Gastrocnemius medialis (tissue), 4 donors: ENCODE measurements at regions not wholly inside any gene's neighbourhood (a gene's known extent, or its start where the extent isn't known, plus 50 kb on each side); places are given as distances from the start of the nearest gene placed in this dataset.

Experiments
- ATAC-seq, 2 donors: fragments of 150-250 bp; one replicate each; pipeline ENCODE4 v1.9.1; 2016
- DNase-seq, 2 donors: peaks; one replicate each; pipeline ENCODE4 v3.0.0-alpha.2; 2019
- H3K27ac ChIP-seq, 4 donors: fragments of 200-600 bp; sonication (generic); 1 replicate in 1 of 4; 2 replicates in 3 of 4; pipeline ENCODE4 v1.5.1; 2016 to 2018; ENCODE audit warnings: mild to moderate bottlenecking in 2 of 4, moderate library complexity in 1 of 4
- H3K27me3 ChIP-seq, 3 donors: fragments of 200-600 bp; sonication (generic) in 2 of 3; 1 replicate in 1 of 3; 2 replicates in 2 of 3; pipeline versions ENCODE4 v1.5.1 to v1.6.0; 2016 to 2019; ENCODE audit warnings: mild to moderate bottlenecking in 1 of 3, moderate library complexity in 1 of 3
- H3K36me3 ChIP-seq, 2 donors: fragments of 200-600 bp; sonication (generic) in 1 of 2; one replicate each; pipeline ENCODE4 v1.5.1; 2017 to 2018
- H3K4me1 ChIP-seq, 2 donors: fragments of 200-600 bp; sonication (generic) in 1 of 2; one replicate each; pipeline ENCODE4 v1.5.1; 2016 to 2017; ENCODE audit warnings: mild to moderate bottlenecking in 2 of 2
- H3K4me3 ChIP-seq, 4 donors: fragments of 200-600 bp; sonication (generic) in 3 of 4; 1 replicate in 1 of 4; 2 replicates in 3 of 4; pipeline ENCODE4 v1.5.1; 2016 to 2019; ENCODE audit warnings: mild to moderate bottlenecking in 2 of 4
- H3K9me3 ChIP-seq, 3 donors: fragments of 200-600 bp; sonication (generic) in 2 of 3; 1 replicate in 1 of 3; 2 replicates in 2 of 3; pipeline ENCODE4 v1.5.1; 2016 to 2019
- CTCF ChIP-seq, 5 experiments: fragments of 450-650 bp in 3 of 5; fragments of 200-600 bp in 2 of 5; sonication (generic) in 2 of 5; IDR thresholded peaks in 4 of 5; conservative IDR thresholded peaks in 1 of 5; 1 replicate in 4 of 5; 2 replicates in 1 of 5; pipeline ENCODE4 v1.5.1; 2016 to 2019; ENCODE audit warnings: antibody characterized with exemption in 5 of 5, mild to moderate bottlenecking in 3 of 5, moderate library complexity in 3 of 5
- POLR2A ChIP-seq, 2 donors: fragments of 450-650 bp; IDR thresholded peaks; one replicate each; pipeline ENCODE4 v1.6.1; 2017; ENCODE audit warnings: antibody characterized with exemption in 2 of 2, mild to moderate bottlenecking in 2 of 2, moderate library complexity in 2 of 2
- in situ Hi-C, 4 donors: fragments of 200-750 bp; cut with MboI; loops; one replicate each; pipeline versions ENCODE4 v1.15.0 to v1.8.0; 2017; ENCODE audit warnings: low sequenced_read_pairs in 4 of 4
- intact Hi-C: fragments of 100-400 bp; cut with DNase I; formaldehyde crosslinking; loops from one replicate; pipeline ENCODE4 v1.15.1; 2023; ENCODE audit warnings: low total_unique reads

DNA sequence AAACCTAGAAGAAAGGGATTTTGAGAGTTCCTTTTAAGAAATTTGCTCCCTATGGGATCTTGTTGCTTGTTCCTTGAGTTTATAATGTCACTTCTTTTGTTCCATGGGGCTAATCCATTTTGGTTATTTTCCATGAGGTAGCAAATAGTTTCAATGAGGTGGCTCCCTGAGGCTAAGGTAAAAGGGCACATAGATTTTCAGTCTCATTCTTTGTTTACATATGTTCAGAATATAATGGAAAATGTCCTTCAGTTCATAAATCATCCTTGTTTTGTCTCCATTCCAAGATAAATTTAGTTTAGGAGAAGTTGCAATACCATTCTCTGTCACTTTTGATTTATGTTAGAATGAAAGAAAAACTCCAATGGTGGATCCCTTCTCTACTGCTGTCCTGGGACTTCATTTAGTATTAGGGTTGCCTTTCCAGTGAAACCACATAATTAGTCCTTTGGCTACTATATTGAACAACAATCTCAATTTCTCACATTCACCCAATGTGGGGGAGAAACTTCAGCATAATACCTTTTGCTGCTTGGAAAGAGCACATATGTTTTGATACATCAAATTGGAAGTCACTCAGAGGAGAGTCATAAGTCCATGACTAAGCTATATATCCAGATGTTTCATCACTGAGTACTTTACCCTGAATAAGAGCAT, 80.9 kb upstream of the ADAMTS5 start:
- H3K4me1 ChIP-seq, result peaks cover 0 to 17% of the 10 kb centered on the region in 2 donors
- H3K36me3 ChIP-seq, result no peaks in the 10 kb centered on the region
- H3K4me3 ChIP-seq, result no peak overlapping the region
- peak overlapping the region; percentile 9 to 82 (median 60) for H3K27ac ChIP-seq
- ATAC-seq (peak; percentile 49 to 69), DNase-seq (no peak)
- H3K9me3 ChIP-seq, result no peaks in the 10 kb centered on the region
- TF ChIP-seq CTCF (IDR thresholded peaks at IDR 0.05 in 4 of 5, conservative IDR thresholded peaks at IDR 0.05 in 1 of 5) (no peak), POLR2A (IDR thresholded peaks at IDR 0.05) (no peak)
- in situ Hi-C loops (no loop called here), intact Hi-C loops (no loop called here)
- H3K27me3 ChIP-seq, result no peaks in the 10 kb centered on the region

DNA sequence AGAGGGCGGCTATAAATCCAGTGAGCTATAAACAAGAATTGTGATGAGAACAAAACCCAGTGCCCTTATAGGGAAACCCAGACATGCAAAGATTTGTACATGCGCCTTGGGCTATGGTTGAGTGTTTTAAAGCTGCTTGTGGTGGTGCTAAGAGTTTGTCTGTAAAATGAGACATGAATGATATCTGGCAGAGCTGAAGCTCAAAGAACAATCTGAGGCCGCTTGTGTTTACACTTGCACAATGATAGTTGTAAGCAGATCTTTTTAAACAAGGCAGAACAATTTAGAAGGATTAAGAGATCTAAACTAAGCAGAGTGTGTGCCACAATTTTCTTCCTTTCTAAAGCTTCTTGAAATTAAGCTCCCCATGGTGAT, 80.4 kb upstream of the ADAMTS5 start:
- DNase-seq (no peak), ATAC-seq (peak; percentile 88 to 95)
- H3K27me3 ChIP-seq, result no peaks in the 10 kb centered on the region
- in situ Hi-C loops, result no loop called here
- H3K27ac ChIP-seq, result peak overlapping the region; percentile 9 to 82 (median 60)
- peaks cover 0 to 17% of the 10 kb centered on the region in 2 donors for H3K4me1 ChIP-seq
- H3K9me3 ChIP-seq, result no peaks in the 10 kb centered on the region
- intact Hi-C loops, result no loop called here
- no peaks in the 10 kb centered on the region for H3K36me3 ChIP-seq
- no peak overlapping the region for H3K4me3 ChIP-seq
- TF ChIP-seq POLR2A (IDR thresholded peaks at IDR 0.05) (no peak), CTCF (IDR thresholded peaks at IDR 0.05 in 4 of 5, conservative IDR thresholded peaks at IDR 0.05 in 1 of 5) (no peak)

DNA sequence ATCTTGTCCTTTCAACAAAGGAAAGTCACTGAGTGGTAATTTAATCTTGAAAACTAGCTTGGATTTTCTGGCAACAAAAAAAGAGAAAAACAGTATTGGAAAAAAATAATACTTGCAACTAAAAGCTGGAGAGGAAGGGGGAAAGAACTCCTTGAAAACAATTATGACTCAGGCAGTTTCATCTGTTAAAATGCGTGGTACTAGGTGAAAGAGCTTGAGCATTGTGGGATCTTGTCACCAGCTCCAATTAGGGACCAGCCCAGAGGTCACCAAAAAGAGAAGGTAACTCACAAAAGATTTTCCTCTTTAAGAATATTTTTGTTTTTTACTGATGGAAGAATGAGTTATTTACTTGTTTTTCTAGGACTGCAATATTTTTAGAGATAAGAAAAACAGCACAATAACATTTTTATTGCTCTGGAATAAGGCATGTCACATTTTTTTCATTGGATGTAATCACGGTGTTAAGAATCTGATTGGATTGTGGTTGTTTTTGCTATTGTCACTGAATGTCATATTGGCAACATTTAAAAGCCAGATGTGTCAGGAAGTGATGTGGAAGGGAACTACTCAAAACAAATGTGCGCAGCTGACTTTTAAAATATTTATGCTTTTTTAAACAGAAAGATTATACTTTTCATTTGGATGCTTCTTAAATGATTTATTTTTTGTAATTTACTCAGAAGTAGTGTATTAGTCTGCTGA, 78.5 kb upstream of the ADAMTS5 start:
- in situ Hi-C loops, result no loop called here
- peaks cover 0 to 17% of the 10 kb centered on the region in 2 donors for H3K4me1 ChIP-seq

DNA sequence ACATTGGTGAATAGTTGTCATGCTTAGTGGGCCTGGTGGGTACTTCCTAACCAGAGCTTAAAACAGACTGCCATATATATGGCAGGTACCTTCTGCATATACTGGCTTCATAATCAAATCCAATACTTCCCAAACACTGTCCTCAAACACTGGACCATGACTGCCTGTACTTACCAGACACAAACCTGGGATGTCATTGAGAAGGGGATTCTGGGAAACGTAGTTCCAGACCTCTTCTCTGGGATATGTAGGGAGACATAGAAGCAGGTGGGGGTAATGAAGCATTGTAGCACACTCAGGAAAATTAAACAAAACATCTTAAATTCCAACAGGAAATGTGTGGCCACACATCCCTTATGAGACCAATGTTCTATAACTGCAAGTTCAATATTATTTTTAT, 76.5 kb upstream of the ADAMTS5 start:
- DNase-seq (no peak), ATAC-seq (no peak)
- in situ Hi-C loops, result no loop called here
- no peak overlapping the region for H3K27ac ChIP-seq
- intact Hi-C loops, result no loop called here
- TF ChIP-seq POLR2A (IDR thresholded peaks at IDR 0.05) (no peak), CTCF (IDR thresholded peaks at IDR 0.05 in 4 of 5, conservative IDR thresholded peaks at IDR 0.05 in 1 of 5) (no peak)
- no peaks in the 10 kb centered on the region for H3K36me3 ChIP-seq
- H3K9me3 ChIP-seq, result no peaks in the 10 kb centered on the region
- H3K4me3 ChIP-seq, result no peak overlapping the region
- no peaks in the 10 kb centered on the region for H3K27me3 ChIP-seq
- H3K4me1 ChIP-seq, result peaks cover 0 to 17% of the 10 kb centered on the region in 2 donors

More for the DNA sequence above, 78.5 kb upstream of the ADAMTS5 start:
- Histone ChIP-seq H3K27me3 (no peaks in the 10 kb centered on the region), H3K4me3 (no peak overlapping the region), H3K27ac (peak overlapping the region; percentile 2 to 44 (median 38)), H3K36me3 (no peaks in the 10 kb centered on the region), H3K9me3 (no peaks in the 10 kb centered on the region)
- intact Hi-C loops, result no loop called here
- DNase-seq, result no peak
- ATAC-seq, result no peak
- TF ChIP-seq POLR2A (IDR thresholded peaks at IDR 0.05), result no peak
- TF ChIP-seq CTCF (IDR thresholded peaks at IDR 0.05 in 4 of 5, conservative IDR thresholded peaks at IDR 0.05 in 1 of 5), result no peak
